ENCODE measurements at regions not wholly inside any gene's neighbourhood (a gene's known extent, or its start where the extent isn't known, plus 50 kb on each side); places are given as distances from the start of the nearest gene placed in this dataset.

DNA sequence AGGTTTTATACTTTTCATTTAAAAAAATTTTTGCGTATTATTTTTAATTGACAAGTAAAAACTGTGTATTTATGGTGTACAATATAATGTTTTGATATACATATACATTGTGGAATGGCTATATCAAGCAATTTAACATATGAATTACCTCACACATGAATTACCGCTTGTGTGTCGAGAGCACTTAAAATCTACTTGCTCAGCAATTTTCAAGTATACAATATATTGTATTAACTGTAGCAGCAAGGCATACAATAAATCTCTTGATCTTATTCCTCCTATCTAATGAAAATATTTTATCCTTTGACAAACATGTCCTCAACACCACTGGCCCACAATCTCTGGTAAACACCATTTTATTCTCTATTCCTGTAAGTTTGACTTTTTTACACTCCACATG lies 224.4 kb upstream of the CYLC2 start:
- TF ChIP-seq, protein P1, sequence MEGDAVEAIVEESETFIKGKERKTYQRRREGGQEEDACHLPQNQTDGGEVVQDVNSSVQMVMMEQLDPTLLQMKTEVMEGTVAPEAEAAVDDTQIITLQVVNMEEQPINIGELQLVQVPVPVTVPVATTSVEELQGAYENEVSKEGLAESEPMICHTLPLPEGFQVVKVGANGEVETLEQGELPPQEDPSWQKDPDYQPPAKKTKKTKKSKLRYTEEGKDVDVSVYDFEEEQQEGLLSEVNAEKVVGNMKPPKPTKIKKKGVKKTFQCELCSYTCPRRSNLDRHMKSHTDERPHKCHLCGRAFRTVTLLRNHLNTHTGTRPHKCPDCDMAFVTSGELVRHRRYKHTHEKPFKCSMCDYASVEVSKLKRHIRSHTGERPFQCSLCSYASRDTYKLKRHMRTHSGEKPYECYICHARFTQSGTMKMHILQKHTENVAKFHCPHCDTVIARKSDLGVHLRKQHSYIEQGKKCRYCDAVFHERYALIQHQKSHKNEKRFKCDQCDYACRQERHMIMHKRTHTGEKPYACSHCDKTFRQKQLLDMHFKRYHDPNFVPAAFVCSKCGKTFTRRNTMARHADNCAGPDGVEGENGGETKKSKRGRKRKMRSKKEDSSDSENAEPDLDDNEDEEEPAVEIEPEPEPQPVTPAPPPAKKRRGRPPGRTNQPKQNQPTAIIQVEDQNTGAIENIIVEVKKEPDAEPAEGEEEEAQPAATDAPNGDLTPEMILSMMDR (IDR thresholded peaks at IDR 0.05) = no peak
- TF ChIP-seq ZFX (IDR thresholded peaks at IDR 0.05; ENCODE audit: borderline replicate concordance) = no peak
